ENCODE measurements at regions not wholly inside any gene's neighbourhood (a gene's known extent, or its start where the extent isn't known, plus 50 kb on each side); places are given as distances from the start of the nearest gene placed in this dataset.

DNA sequence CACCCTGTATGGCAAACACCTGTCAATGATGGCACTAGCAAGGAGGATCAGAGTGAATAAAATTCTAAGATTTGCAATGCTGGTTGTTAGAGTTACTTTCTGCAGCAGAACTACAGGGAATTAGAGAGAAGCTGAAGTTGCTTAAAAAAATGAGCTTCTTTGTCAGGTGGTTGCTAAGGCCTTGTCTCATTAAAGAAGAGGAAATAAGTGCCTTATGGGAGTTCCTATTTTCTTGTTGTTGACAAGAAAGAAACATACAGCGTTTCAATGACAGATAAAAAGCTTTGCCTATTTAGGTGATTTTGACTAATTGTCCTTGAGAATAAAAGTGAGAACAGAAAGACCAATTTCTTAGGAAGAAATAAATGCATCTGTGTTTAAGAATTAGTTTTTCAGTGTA, 106.0 kb upstream of the ARHGAP24 start:
- no peak for TF ChIP-seq ZNF274 (IDR thresholded peaks at IDR 0.05; ENCODE audit: low read depth, low read length)
- no peak for TF ChIP-seq SUZ12 (IDR thresholded peaks at IDR 0.05; ENCODE audit: extremely low read depth, insufficient read depth, insufficient read length)
- TF ChIP-seq YY1 (IDR thresholded peaks at IDR 0.05; ENCODE audit: insufficient read depth, insufficient read length): no peak

Measured in NT2/D1 (cell line).